HG03432 (cell line): ENCODE measurements at regions not wholly inside any gene's neighbourhood (a gene's known extent, or its start where the extent isn't known, plus 50 kb on each side); places are given as distances from the start of the nearest gene placed in this dataset.

ENCODE experiments used
- ATAC-seq: cut with Tn5 transposase; IDR thresholded peaks from one replicate; pipeline ENCODE4 v1.9.1; 2021; ENCODE audit warnings: mild to moderate bottlenecking, moderate library complexity; ENCODE audit not compliant: unreplicated experiment

GRCh38 chr16:76612497-76612896 lies 335.3 kb downstream of the CNTNAP4 start:
- ATAC-seq, result no peak

GRCh38 chr16:76614269-76614668 lies 337.1 kb downstream of the CNTNAP4 start:
- no peak for ATAC-seq

- no peak for ATAC-seq
Observed at GRCh38 chr16:76622876-76623275, 345.7 kb downstream of the CNTNAP4 start.

GRCh38 chr16:76634847-76635697 lies 357.9 kb downstream of the CNTNAP4 start:
- no peak for ATAC-seq

- no peak for ATAC-seq
Observed at GRCh38 chr16:76639685-76640289, 362.6 kb downstream of the CNTNAP4 start.

GRCh38 chr16:76650582-76650981 lies 373.4 kb downstream of the CNTNAP4 start:
- no peak for ATAC-seq

GRCh38 chr16:76653390-76654026 lies 376.3 kb downstream of the CNTNAP4 start:
- peak; percentile 84 for ATAC-seq

- ATAC-seq, result no peak
Observed at GRCh38 chr16:76654088-76654820, 377.1 kb downstream of the CNTNAP4 start.

GRCh38 chr16:76656994-76657393 lies 379.8 kb downstream of the CNTNAP4 start:
- no peak for ATAC-seq

- no peak for ATAC-seq
Observed at GRCh38 chr16:76661691-76662235, 384.6 kb downstream of the CNTNAP4 start.

GRCh38 chr16:76665571-76666275 lies 388.5 kb downstream of the CNTNAP4 start:
- no peak for ATAC-seq

GRCh38 chr16:76668207-76668725 lies 391.1 kb downstream of the CNTNAP4 start:
- ATAC-seq, result no peak

- ATAC-seq, result no peak
Observed at GRCh38 chr16:76669288-76669687, 392.1 kb downstream of the CNTNAP4 start.

GRCh38 chr16:76670125-76670857 lies 393.1 kb downstream of the CNTNAP4 start:
- no peak for ATAC-seq

- no peak for ATAC-seq
Observed at GRCh38 chr16:76676356-76676755, 399.2 kb downstream of the CNTNAP4 start.

GRCh38 chr16:76681296-76681695 lies 404.1 kb downstream of the CNTNAP4 start:
- no peak for ATAC-seq

- ATAC-seq, result no peak
Observed at GRCh38 chr16:76683051-76683450, 405.9 kb downstream of the CNTNAP4 start.

GRCh38 chr16:76696876-76697275 lies 419.7 kb downstream of the CNTNAP4 start:
- ATAC-seq, result no peak

GRCh38 chr16:76705892-76706291 lies 428.7 kb downstream of the CNTNAP4 start:
- no peak for ATAC-seq
